ENCODE measurements at regions not wholly inside any gene's neighbourhood (a gene's known extent, or its start where the extent isn't known, plus 50 kb on each side); places are given as distances from the start of the nearest gene placed in this dataset.

DNA sequence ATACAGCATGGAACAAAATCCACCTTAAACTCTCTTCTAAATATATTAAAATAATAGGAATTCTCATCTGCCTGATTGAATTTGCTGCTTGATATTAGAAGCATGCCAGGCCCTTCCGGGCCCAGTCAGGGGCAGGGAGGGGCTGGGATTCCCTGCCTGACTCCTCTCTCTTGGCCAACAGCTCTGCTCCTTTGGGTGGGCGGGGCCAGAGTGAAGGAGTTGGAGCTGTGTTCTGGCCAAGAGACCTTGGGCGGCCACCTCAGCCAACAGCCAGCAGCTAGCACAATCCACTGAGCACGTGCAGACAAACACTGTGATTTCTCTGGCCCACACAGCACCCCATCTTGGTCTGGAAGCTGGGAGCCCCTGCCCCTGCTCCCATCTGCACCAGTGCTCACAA lies 140.3 kb downstream of the PJA1 start:
- DNase-seq: no peak

DNA sequence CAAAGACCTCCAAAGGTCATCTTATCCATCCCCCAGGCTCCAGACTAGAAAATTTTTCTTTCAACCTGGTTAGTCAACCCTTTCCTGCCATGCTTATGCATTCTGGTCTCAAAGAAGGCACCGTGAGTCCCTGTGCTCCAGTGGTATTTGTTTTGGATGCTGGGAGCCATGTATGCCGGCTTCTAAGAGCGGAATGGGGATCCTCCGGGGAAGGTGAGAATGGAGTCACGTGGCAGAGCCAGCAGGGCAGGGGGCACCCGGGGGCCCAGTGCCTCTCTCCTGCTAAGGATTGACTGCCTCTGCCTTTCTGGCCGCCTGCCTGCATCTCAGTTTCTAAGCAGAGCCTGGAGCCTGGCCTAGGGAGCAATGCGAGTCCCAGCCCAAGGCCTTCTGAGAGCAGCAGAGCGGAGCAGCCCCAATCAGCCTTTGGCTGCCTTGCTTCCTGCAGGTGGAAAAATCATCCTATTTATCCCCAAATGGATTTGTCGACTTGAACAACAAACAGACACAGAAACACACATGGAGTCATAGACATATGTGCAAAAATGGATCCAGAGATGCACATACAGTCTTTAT lies 141.0 kb downstream of the PJA1 start:
- no peak for DNase-seq

DNA sequence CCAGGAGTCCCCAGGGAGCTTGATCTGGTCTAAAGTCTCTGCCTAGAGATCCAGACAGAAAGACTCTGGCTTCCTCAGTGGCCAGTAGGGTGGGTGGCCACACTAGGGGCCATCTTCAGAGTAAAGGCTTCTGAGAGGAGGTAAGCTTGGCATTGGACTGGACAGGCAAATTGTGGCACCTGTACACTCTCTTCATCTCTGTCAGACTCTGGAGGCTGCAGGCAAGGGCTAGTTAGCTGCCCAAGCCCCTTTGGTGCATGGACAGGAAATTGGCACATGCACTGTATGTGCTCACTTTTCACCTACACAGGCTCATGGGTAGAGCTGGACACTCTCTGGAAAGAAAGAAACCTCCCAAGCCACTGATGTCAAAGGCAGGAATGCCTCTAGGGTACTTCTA lies 142.8 kb downstream of the PJA1 start:
- DNase-seq: no peak

DNA sequence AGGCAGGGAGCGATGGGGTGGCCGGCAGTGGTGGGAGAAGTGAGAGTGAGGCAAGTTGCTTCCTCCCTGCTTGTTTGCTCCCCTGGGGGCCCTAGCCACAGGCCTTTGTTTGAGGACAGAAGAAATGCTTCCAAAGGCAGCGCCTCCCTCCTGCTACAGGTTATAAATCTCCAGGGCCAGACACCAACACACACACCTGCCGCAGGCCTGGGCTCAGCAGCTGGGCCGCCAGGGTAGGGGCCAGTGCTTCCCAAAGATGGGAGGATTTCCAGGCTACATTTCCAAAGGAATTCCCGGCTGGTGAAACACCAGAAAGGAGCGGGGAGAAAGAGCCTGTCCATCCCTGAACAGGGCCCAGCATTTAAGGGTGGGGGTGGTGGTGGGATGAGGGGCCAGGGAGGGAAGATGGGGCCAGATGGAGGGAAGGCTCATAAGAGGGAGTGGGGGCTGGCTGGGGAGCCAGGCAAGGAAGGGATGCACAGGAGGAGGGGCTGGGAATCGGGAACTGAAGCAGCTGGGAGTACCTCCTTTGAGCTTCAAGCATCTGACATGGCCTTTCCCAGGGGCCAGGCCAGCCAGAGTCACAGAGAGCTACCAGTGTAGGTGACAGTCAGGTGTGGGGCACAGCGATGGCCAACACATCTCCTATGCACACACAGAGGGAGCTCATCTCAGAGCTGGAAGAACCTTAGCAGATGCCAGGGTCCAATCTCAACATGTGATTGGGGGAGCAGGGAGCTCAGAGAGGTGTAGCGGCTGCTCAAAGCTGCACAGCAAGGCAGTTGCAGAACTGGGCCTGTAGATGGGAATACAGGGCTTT lies 143.9 kb downstream of the PJA1 start:
- DNase-seq: peak; percentile 78

DNA sequence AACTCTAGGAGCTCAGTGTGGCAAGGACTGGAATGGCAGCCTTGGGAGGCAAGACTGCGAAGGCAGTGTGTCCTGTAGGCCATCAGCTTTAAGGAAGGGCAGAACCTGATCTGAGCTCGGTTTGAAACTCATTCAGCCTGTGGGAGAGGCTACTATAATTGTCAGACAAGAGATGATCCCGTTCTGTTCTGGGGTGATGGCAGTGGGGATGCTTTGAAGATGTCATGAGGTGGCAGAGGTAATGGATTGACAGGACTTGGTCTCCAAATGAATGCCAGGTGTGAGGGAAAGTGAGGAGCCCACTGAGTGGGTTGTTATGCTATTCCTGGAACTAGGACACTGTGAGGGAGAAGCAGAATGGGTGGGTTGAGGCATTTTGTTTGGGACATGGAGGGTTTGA lies 144.9 kb downstream of the PJA1 start:
- no peak for DNase-seq

DNA sequence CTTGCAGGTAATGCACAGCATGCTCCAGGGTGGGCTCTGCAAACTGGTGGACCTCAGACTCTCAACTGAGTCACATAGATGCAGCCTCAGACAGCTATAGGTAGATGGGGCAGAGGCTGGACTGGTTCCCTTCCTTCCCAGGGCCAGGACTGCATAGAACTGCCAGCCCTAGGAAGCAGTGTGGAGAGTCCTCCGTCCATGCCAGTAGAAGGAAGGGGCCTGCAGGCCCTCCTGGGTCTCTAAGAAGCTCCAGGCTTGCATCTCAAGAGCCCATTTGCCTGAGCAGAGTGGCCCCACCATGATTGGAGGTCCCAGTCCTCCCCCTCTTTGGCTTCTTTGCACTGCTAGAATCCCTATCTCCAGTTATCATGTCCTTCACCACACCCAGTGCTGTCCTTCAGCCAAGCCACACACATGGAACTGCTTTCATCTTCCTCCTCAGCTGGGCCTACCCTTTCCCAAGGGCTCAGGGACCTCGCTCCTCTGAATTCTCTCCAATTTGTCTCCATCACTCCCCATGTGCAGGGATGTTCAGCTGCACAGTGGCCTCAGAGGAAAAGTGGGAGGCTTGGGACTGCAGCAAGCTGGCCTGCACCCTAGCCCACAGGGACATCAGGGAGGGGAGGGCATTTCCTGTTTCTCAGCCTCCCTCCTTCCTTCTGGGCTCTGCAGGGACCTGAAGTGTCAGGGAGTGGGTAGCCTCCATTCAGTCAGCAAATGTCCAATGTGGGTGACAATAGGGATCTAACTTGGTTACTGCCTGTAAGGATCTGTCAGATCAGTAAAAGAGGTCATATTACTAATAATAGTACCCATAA lies 146.0 kb downstream of the PJA1 start:
- no peak for DNase-seq

DNA sequence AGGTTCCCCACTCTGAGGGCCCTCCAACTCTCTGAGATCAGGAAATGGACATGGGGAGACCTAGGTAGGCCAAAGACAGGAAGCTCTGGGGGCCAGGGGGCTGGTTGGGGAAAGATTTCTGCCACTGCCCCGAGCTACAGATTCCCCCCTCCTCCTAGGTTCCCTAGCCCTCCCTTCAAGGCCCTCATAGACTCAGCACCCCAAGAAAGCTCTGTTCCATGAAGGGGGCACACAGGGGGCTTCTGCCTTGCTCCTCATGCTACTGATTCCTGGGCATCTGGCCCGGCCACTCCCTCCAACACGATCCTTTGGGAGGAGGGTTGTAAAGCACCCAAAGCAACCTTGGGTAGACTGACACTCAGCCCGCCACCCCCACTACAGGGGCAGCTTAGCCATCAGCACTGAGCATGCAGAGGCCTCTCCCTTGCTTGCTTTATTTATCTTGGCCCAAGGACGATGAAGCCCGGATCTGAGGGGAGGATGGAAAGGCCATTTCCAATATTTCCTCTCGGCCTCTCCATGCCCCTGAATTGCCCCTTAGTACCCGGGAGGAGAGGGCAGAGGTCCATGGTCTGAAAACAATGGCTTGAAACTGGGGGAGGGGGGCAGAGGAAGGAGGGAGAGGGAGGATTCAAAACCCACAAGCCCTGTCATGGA lies 146.7 kb downstream of the PJA1 start:
- DNase-seq: no peak

DNA sequence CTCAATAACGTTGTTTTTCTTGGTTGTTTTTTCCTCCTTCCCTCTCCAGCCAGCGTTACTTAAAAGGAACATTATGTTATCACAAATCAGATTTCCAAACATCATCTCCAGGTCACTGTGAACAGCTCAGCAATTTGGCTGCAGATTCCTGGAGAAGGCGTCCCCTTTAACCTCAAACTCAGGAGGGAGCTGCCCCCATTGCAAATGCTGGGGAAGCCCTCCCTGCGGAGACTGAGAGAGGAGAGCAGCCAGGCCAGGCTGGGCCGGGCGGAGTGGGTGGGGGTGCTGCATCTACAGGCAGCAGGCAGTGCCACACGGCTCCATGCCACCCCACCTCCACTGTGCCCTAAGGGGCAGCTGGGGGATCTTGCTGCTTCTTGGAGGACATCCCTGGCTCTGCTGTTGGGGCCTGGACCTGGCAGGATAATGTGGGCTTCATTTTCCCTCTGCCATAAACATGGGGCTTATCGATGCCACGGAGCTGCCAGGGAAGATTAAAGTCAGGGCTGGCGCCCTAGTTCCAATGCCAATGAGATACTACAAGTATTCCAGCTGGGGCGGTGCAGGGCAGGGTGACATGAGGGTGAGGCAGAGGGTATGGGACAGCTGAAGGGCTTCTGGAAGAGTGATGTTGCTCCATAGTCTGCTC lies 148.8 kb downstream of the PJA1 start:
- DNase-seq: no peak

DNA sequence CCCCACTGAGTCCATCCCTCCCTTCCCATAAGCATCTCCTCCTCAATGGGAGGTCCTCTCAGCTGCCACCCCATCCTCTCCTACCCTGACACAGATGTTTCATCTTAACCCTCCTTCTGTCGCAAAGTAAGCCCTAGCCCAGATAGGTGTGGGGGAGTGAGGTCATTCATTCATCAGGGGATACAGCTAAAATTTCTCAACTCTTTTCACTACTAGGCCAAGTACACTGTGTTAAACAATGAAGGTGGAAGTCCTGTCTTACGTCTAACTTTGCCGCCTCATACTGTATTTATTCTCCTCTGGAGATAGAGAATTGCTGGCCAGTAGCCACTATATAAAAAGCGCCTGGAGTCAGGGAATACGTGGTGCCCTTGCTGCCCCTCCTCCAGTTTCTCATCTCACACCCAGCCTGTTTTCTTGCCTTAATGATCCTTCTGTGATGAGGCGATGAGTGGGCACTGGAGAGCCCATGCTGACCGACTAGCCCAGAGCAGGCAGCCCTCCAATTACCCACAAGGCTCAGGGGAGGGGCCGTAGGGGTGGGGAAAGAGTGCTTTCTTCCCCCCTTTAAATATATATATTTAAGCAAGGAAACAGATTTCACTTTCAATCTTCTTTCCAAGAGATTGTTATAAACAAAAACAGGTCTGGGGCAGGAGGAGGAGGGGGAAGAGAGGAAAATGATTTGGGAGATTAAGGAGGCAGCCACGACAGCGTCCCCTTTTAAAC lies 149.5 kb downstream of the PJA1 start:
- DNase-seq: no peak

DNA sequence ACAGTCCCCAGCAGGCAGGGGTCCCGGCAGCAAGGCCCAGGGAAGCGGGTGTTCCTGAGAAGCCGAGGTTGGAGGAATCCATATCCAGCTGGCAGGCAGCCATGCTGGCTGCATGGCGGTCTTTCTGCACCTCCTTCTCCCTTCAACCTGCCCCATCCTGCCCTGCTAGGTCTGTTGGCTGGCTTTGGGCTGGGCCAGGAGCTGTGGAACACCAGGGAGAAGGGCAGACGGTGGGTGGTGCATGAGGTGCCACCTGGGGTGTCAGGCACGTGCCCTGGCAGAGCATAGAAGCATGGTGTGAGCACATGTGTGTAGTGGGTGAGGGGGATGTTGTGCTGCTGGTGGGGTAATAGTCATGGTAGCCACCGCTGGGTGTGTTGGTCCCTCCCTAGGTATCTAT lies 150.1 kb downstream of the PJA1 start:
- DNase-seq: no peak

DNA sequence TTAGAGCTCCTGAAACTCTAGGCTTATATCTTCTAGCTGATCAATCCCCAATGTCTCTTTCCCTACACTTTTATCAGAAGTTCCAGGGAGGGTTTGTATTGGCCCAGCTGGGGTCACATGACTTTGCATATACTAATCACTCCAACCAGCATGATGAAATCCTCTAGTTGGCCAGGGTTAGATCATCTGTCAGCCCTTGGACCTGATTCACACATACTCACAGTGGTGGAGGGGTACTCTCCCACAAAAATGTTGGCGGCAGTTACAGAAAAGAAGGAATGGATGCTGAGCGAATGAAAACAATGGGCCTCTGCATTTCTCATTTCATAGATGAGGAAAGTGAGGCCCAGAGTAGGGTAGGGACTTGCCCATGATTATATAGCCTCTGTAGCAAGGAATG lies 151.1 kb downstream of the PJA1 start:
- DNase-seq: no peak

DNA sequence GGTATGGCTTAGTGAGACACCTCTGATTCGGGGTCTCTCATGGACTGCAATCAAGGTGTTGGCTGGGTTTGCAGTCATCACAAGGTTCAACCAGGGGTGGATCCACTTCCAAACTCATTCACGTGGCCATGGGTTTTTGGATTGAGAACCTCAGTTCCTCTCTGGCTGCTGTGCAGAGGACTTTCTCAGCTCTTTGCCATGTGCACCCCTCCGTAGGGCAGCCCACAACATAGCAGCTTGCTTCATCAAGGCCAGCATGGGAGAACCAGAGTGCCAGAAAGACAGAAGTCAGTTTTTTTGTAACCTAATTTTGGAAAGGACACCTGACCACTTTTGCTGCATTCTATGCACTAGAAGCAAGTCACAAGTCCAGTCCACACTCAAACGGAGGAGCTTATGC lies 154.9 kb downstream of the PJA1 start:
- no peak for DNase-seq

DNA sequence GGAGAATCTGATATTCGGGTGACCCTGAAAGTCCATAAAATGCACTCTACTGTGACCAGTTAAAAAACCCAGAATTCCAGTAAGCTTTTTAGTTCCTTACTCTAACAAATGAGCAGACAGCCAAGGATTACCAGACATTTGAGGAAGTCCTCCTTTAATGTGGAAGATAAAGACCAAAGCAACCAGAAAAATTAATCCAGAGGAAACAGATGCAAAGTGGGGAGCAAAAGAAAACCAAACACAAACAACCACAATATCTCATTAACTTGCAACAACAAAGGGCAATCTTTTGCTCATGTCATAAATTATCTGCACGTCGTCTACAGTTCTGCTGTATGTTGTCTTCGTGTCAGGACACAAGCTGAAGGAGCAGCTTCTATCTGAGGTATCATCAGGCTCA lies 164.4 kb downstream of the PJA1 start:
- no peak for DNase-seq

DNA sequence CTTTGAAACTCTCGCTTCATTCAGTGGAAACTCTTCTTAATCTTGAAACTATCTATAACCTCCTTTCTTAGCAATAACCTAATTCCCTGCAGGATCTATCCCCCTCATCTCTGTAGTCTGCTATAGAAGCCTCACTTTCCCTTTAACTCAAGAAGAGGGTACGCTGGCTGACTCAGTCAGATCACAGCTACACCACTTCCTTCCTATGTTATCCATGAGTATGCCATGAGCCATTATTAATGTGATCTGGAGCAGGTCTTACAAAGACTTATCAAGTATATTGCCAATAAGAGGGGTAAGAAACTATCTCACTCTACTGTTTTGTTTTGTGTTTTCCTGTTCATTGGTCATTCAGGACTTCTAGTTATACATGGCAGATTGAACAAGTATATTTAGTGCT lies 165.3 kb downstream of the PJA1 start:
- no peak for DNase-seq

DNA sequence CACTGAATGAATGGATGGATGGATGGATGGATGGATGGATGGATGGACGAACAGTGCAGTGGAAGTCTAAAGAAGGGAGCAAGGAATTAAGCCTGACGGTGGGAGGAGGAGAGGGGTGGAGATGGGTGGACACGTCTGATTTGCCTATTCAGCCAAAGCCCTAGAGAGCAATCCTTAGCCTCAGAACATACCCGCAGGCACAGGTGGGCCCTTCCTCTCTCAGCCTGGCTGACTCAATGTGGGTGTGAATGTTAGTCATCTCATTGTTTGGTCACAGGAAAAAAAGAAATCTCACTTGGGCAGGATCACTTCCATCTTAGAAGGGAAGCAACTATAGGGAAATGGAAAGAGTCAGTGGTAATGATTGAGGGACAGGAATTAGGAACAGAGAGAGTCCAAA lies 165.9 kb downstream of the PJA1 start:
- peak; percentile 30 for DNase-seq

DNA sequence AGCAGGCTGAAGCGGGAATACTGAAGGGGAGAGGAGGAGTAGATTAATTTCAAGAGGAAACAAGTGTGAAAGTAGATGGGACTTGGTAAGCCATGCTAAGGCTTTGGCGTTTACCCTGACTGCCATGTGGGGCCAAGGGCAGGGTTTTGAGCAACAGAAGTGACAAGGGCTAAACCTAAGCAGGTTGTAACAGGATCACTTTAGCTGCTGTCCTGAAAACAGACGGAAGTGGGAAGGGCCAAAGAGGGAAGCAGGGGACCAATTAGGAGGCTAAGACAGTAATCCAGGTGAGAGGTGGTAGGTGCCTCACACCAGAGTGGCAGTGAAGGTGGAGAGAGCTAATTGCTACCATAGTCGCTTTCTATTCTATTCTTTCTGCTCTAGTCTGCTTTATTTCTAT lies 166.5 kb downstream of the PJA1 start:
- DNase-seq: no peak

DNA sequence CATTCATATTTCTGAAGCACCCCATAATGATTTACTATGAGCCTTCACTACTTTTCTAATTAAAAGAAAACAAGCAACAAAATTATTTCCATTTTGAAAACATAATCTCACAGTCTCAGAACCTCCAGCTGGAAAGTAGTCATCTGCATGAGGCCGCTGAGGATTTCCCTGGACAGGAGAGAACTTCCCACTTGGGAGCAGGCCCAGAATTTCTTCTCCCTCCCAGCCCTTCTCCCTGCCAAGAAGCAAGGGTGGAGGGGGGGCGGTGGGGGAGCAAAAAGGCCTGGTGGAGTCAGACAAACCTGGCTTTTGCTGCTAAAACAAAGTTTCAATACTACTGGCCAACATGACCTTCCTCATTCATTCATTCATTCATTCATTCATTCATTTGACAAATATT lies 167.3 kb downstream of the PJA1 start:
- DNase-seq: no peak

DNA sequence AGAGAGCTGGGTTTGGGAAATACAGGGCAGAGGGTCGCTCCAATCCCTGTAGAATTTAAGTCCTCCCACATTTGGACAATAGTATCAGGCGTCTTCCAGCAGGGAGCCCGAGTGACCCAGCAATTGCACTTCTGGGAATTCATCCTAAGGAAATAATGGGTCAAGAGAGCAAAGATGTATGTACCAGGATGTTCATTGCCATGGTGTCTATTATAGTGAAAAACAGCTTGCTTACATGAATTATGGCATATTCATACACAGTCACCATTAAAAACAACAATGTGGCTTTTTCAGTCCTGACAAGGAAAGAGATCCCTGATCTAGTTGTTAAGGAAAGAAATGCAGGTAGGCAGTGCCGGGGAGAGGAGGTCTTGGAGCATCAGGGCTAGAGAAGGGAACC lies 167.7 kb downstream of the PJA1 start:
- DNase-seq: no peak

DNA sequence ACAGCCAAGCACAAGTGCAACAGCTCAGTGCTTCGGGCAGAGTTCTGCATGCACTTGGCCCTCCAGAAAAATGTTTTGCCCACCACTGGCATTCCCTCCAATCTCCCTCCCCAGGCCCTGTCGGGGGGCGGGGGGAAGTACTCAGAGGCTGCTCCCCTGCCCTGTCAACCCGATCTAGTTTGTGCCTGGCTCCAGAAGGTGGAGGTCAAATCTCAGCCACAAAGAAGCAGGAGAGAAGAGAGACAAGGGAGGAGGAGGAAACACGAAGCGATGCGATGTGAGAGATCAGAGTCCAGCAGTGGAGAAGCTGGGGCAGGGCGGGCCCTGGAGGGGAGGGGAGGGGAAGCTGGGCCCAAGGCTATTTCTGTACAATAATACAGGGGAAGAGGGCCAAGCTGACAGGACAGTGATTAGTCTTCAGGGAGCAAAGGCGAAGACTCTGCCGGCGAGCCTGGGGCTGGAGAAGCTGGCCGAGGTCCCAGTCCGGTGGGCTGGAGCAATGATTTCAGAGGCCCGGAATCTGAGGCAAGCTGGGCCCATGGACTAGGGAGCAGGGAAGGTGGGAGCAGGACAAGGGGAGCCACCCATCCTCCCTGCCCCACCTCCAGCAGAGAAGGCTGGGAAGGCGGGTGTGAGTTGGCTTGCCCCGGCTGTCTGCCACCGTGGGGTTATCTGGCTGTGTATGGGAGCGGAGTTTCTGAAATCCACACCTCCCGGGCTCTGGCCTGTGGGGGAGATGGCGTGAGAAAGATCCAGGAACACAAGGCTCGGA lies 167.1 kb downstream of the EFNB1 start:
- no peak for DNase-seq

DNA sequence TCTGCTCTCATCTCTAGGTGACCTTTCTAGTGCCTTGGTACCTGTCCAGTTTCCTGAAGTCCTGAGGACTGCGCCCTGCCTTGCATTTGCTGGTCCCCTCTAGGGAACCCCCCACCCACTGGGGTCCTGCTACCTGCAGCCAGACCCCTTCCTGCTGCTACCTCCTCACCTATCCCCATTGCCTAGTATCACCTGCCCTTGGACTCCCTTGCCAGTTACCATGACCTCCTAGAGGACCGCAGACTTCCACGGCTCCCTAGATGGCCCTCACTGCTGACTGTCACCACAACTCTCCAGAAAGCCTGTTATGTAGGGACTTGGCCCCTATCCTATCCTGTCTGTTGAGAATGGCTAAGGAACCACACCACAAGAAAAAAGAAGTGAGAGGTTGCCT lies 166.6 kb downstream of the EFNB1 start:
- no peak for DNase-seq

DNA sequence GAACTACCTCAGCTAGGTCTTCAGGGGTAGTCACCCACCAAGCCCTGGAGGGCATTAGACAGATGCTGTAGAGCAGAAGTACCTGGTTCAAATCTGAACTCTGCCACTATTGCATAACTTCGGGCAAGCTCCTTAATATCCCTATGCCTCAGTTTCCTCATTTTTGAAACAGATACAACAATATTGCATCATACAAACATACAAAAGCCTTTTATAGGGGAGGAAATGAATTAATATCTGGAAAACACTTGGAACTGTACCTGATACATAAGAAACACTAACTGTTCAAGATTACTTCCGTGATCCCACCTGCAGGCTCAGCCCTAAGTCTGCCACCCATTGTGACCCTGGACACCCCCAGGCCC lies 166.1 kb downstream of the EFNB1 start:
- DNase-seq: no peak

Data from NCI-H526 treated with DMSO at 0.1 percent for 48 hours (cell line).